NB4 (cell line): ENCODE measurements at regions not wholly inside any gene's neighbourhood (a gene's known extent, or its start where the extent isn't known, plus 50 kb on each side); places are given as distances from the start of the nearest gene placed in this dataset.

Experiments
- DNase-seq: peaks from one replicate; pipeline ENCODE4 v3.0.0; 2010; ENCODE audit warnings: low read depth
- H3K4me3 ChIP-seq: one replicate; pipeline ENCODE4 v1.5.1; 2011; ENCODE audit warnings: mild to moderate bottlenecking, low read depth, low read length, moderate library complexity
- CTCF ChIP-seq: IDR thresholded peaks from one replicate; pipeline ENCODE4 v1.5.1; 2012; ENCODE audit warnings: low read depth, low read length
- MAX ChIP-seq: IDR thresholded peaks from 2 replicates; pipeline ENCODE4 v1.6.1; 2011; ENCODE audit warnings: low read depth, low read length
- MYC ChIP-seq: IDR thresholded peaks from 2 replicates; pipeline ENCODE4 v1.6.1; 2011; ENCODE audit warnings: low read depth, low read length
- POLR2A ChIP-seq: IDR thresholded peaks from 2 replicates; pipeline ENCODE4 v1.6.1; 2011; ENCODE audit warnings: mild to moderate bottlenecking; ENCODE audit not compliant: insufficient read length; ENCODE audit errors: extremely low read depth

GRCh38 chr3:23752126-23752525, 53.6 kb upstream of the UBE2E1 start:
- TF ChIP-seq POLR2A (no peak), CTCF (no peak), MYC (no peak), MAX (no peak)
- DNase-seq = no peak
- H3K4me3 ChIP-seq = no peak overlapping the region

GRCh38 chr3:23754215-23754614, 51.5 kb upstream of the UBE2E1 start:
- no peak overlapping the region for H3K4me3 ChIP-seq
- TF ChIP-seq MAX (no peak), MYC (no peak), POLR2A (no peak), CTCF (no peak)
- DNase-seq = no peak
